Peyer's patch (tissue), 4 donors: ENCODE measurements at regions not wholly inside any gene's neighbourhood (a gene's known extent, or its start where the extent isn't known, plus 50 kb on each side); places are given as distances from the start of the nearest gene placed in this dataset.

Experiments
- POLR2A ChIP-seq, 2 donors: fragments of 450-650 bp; IDR thresholded peaks; one replicate each; pipeline ENCODE4 v1.5.1; 2017; ENCODE audit warnings: antibody characterized with exemption in 2 of 2, mild to moderate bottlenecking in 2 of 2, moderate library complexity in 2 of 2
- TF ChIP-seq, protein P1 (sequence below), 6 experiments: fragments of 450-650 bp in 4 of 6; fragments of 200-600 bp in 2 of 6; sonication (generic) in 1 of 6; IDR thresholded peaks; one replicate each; pipeline ENCODE4 v1.5.1; 2017 to 2019; ENCODE audit warnings: antibody characterized with exemption in 6 of 6, mild to moderate bottlenecking in 3 of 6, moderate library complexity in 1 of 6

DNA sequence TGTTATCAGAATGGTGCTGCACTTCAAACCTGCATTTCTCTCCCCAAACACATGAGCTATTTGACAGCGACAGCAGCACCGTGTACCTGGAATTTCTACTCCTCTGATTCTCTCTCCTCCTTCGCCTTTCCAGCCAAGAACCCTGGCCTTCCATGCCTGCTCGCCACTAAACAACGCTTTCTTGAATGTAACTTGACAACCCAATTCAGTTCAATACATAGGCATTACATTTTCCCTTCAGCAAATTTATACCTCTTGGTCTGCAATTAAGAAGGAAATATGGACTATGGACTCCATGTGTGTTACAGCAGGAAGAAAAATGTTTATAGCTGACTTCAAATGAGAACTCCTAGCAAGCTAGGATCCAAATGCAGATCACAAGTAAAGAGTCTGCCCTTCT is 162.6 kb upstream of the AUTS2 start:
- TF ChIP-seq, protein P1, sequence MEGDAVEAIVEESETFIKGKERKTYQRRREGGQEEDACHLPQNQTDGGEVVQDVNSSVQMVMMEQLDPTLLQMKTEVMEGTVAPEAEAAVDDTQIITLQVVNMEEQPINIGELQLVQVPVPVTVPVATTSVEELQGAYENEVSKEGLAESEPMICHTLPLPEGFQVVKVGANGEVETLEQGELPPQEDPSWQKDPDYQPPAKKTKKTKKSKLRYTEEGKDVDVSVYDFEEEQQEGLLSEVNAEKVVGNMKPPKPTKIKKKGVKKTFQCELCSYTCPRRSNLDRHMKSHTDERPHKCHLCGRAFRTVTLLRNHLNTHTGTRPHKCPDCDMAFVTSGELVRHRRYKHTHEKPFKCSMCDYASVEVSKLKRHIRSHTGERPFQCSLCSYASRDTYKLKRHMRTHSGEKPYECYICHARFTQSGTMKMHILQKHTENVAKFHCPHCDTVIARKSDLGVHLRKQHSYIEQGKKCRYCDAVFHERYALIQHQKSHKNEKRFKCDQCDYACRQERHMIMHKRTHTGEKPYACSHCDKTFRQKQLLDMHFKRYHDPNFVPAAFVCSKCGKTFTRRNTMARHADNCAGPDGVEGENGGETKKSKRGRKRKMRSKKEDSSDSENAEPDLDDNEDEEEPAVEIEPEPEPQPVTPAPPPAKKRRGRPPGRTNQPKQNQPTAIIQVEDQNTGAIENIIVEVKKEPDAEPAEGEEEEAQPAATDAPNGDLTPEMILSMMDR (IDR thresholded peaks at IDR 0.05) = no peak
- TF ChIP-seq POLR2A (IDR thresholded peaks at IDR 0.05) = no peak
